HFFc6 (cell line): ENCODE measurements at regions not wholly inside any gene's neighbourhood (a gene's known extent, or its start where the extent isn't known, plus 50 kb on each side); places are given as distances from the start of the nearest gene placed in this dataset.
"Not testable (repeated sequence)": the region's sequence is repeated elsewhere in the genome, so short reads cannot be mapped to it uniquely, and the experiment has no call there.

Experiments
- DNase-seq: peaks from one replicate; pipeline ENCODE4 v3.0.0-alpha.2; 2018
- H3K27ac Mint-ChIP-seq: 2 replicates; pipeline ENCODE4 v1.8.0; 2020; ENCODE audit warnings: mild to moderate bottlenecking, mixed read lengths
- H3K27me3 Mint-ChIP-seq: 2 replicates; pipeline ENCODE4 v1.8.0; 2021; ENCODE audit warnings: mild to moderate bottlenecking, moderate library complexity, mixed read lengths; ENCODE audit not compliant: insufficient read depth
- H3K36me3 Mint-ChIP-seq: 2 replicates; pipeline ENCODE4 v1.8.0; 2021; ENCODE audit warnings: low read depth, mixed read lengths
- H3K4me1 Mint-ChIP-seq: 2 replicates; pipeline ENCODE4 v1.8.0; 2020; ENCODE audit warnings: low read depth, mixed read lengths
- H3K4me3 Mint-ChIP-seq: 2 replicates; pipeline ENCODE4 v1.8.0; 2020; ENCODE audit warnings: mild to moderate bottlenecking, moderate library complexity, mixed read lengths
- H3K9me3 Mint-ChIP-seq: 2 replicates; pipeline ENCODE4 v1.8.0; 2020; ENCODE audit warnings: mild to moderate bottlenecking, mixed read lengths
- CTCF ChIP-seq: fragments of 200-600 bp; sonication (generic); IDR thresholded peaks from 2 replicates; pipeline ENCODE4 v1.5.0; 2021; ENCODE audit warnings: antibody characterized with exemption, mild to moderate bottlenecking

- no peaks in the 10 kb centered on the region for H3K4me1 Mint-ChIP-seq
- peaks cover 30% of the 10 kb centered on the region for H3K9me3 Mint-ChIP-seq
- H3K27me3 Mint-ChIP-seq = no peaks in the 10 kb centered on the region; the same call in 1 of the 2 replicates
- H3K27ac Mint-ChIP-seq = no peak overlapping the region
- H3K4me3 Mint-ChIP-seq = no peak overlapping the region
- DNase-seq = no peak
- H3K36me3 Mint-ChIP-seq = no peaks in the 10 kb centered on the region
- TF ChIP-seq CTCF = no peak
Observed at GRCh38 chr18:38648179-38648578, 1082.6 kb upstream of the CELF4 start.

GRCh38 chr18:38646296-38646695, 1080.7 kb upstream of the CELF4 start:
- Mint-ChIP-seq H3K27me3 (no peaks in the 10 kb centered on the region; the same call in 1 of the 2 replicates), H3K27ac (no peak overlapping the region), H3K4me1 (no peaks in the 10 kb centered on the region), H3K9me3 (peaks cover 22% of the 10 kb centered on the region), H3K4me3 (no peak overlapping the region), H3K36me3 (no peaks in the 10 kb centered on the region)
- no peak for DNase-seq
- no peak for TF ChIP-seq CTCF

- Mint-ChIP-seq H3K4me1 (no peaks in the 10 kb centered on the region), H3K27me3 (no peaks in the 10 kb centered on the region; the same call in 1 of the 2 replicates)
- no peak for TF ChIP-seq CTCF
Observed at GRCh38 chr18:38644875-38645641, 1079.5 kb upstream of the CELF4 start.

GRCh38 chr18:38642711-38643110, 1077.1 kb upstream of the CELF4 start:
- Mint-ChIP-seq H3K36me3 (0 out of 2 replicates have a peak, but pooled peaks cover 7% of the 10 kb centered on the region), H3K9me3 (peaks cover 30% of the 10 kb centered on the region), H3K4me3 (no peak overlapping the region), H3K27ac (no peak overlapping the region), H3K4me1 (no peaks in the 10 kb centered on the region), H3K27me3 (no peaks in the 10 kb centered on the region; the same call in 1 of the 2 replicates)
- no peak for DNase-seq
- no peak for TF ChIP-seq CTCF

More at GRCh38 chr18:38644875-38645641, 1079.5 kb upstream of the CELF4 start:
- DNase-seq = no peak
- H3K9me3 Mint-ChIP-seq = peaks cover 25% of the 10 kb centered on the region
- no peak overlapping the region for H3K27ac Mint-ChIP-seq
- no peaks in the 10 kb centered on the region for H3K36me3 Mint-ChIP-seq
- H3K4me3 Mint-ChIP-seq = no peak overlapping the region

- not testable (repeated sequence) for H3K27ac Mint-ChIP-seq, H3K4me3 Mint-ChIP-seq, H3K27me3 Mint-ChIP-seq, DNase-seq, H3K36me3 Mint-ChIP-seq, H3K4me1 Mint-ChIP-seq
- H3K9me3 Mint-ChIP-seq = peaks cover 29% of the 10 kb centered on the region
Observed at GRCh38 chr18:38639700-38640099, 1074.1 kb upstream of the CELF4 start.

- Mint-ChIP-seq H3K4me3 (no peak overlapping the region), H3K27me3 (no peaks in the 10 kb centered on the region), H3K36me3 (0 out of 2 replicates have a peak, but pooled peaks cover 7% of the 10 kb centered on the region), H3K4me1 (no peaks in the 10 kb centered on the region), H3K27ac (no peak overlapping the region), H3K9me3 (peaks cover 25% of the 10 kb centered on the region)
- DNase-seq = no peak
- no peak for TF ChIP-seq CTCF
Observed at GRCh38 chr18:38635709-38636430, 1070.3 kb upstream of the CELF4 start.
